Cardiac fibroblast (primary cell): ENCODE measurements at regions not wholly inside any gene's neighbourhood (a gene's known extent, or its start where the extent isn't known, plus 50 kb on each side); places are given as distances from the start of the nearest gene placed in this dataset.

ENCODE experiments used
- DNase-seq, 2 donors: peaks; one replicate each; pipeline versions ENCODE4 v3.0.0 to v3.0.0-alpha.2; 2010; ENCODE audit warnings: low read depth in 2 of 2
- H3K4me3 ChIP-seq, 2 donors: replicated peaks in 1 of 2; 1 replicate in 1 of 2; 2 replicates in 1 of 2; pipeline ENCODE4 v1.5.1; 2011; ENCODE audit warnings: low read depth in 2 of 2, low read length in 2 of 2, mild to moderate bottlenecking in 2 of 2, moderate library complexity in 1 of 2
- CTCF ChIP-seq: IDR thresholded peaks from one replicate; pipeline ENCODE4 v1.5.1; 2011; ENCODE audit warnings: low read depth, mild to moderate bottlenecking, low read length, inconsistent platforms

GRCh38 chrX:6694221-6694620 is 159.3 kb upstream of the VCX3A start:
- H3K4me3 ChIP-seq, result no peak overlapping the region
- DNase-seq, result no peak
- no peak for TF ChIP-seq CTCF

- no peak for DNase-seq
- TF ChIP-seq CTCF, result no peak
- no peak overlapping the region for H3K4me3 ChIP-seq
Measured at GRCh38 chrX:6693051-6693450, 158.1 kb upstream of the VCX3A start.

DNA sequence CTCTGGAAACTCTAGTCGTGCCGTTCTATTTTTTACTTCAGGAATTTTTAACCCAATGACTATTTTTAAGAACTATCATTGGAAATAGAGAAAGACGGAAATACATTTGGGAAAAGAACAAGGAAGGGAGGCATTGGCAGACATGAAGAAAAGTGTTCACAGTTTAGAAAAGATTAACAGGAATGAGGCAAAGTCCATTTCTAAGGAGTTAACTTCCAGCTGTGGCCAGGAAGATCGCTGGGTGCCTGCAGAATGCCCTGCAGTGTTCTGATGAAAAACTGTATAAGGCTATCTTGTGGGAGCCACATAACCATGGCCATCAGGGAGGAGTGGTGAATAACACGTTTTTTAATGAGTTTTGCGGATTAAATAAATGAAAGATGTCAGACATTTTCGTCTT is 150.6 kb upstream of the VCX3A start:
- no peak for DNase-seq
- no peak overlapping the region for H3K4me3 ChIP-seq
- TF ChIP-seq CTCF, result no peak

DNA sequence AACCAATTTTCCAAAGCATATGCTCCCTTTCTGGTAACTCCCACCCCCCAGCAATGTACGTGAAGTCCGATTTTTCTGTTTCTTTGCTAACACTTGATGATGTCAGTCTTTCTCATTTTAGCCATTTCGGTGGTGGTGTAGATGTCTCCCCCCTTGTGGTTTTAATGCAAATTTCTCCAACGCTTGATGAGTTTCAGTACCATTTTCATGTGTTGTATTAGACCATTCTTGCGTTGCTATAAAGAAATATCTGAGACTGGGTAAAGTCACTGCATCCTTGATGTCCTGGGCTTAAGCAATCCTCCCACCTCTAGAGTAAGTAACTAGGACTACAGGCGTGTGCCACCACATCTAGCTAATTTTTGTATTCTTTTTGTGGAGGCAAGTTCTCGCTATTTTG is 148.4 kb upstream of the VCX3A start:
- no peak for TF ChIP-seq CTCF
- DNase-seq, result no peak
- no peak overlapping the region for H3K4me3 ChIP-seq

- TF ChIP-seq CTCF, result no peak
- no peak overlapping the region for H3K4me3 ChIP-seq
- DNase-seq, result no peak
Measured at GRCh38 chrX:6681521-6682145, 146.7 kb upstream of the VCX3A start.

DNA sequence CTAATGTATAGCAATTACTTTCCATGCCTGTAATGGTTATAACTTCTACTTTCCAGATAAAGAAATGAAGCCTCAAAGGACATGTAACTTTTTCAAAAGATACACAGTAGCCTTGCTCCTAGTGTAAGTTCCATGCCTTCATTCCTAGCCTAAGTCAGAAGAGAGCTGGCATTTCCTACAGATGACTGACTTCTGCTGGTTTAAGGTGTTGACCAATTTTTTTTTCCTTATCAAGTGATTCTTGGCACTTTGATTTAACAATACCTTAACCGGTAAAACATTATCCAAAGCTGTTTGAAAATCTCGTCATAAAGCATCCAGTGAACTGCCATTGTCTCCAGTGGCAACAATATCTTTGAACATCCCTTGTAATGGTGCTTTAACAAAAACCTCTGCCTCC is 145.1 kb upstream of the VCX3A start:
- no peak overlapping the region for H3K4me3 ChIP-seq
- no peak for DNase-seq
- no peak for TF ChIP-seq CTCF

GRCh38 chrX:6679550-6679949 is 144.6 kb upstream of the VCX3A start:
- TF ChIP-seq CTCF, result no peak
- DNase-seq, result no peak
- no peak overlapping the region for H3K4me3 ChIP-seq
